ENCODE measurements at regions not wholly inside any gene's neighbourhood (a gene's known extent, or its start where the extent isn't known, plus 50 kb on each side); places are given as distances from the start of the nearest gene placed in this dataset.

DNA sequence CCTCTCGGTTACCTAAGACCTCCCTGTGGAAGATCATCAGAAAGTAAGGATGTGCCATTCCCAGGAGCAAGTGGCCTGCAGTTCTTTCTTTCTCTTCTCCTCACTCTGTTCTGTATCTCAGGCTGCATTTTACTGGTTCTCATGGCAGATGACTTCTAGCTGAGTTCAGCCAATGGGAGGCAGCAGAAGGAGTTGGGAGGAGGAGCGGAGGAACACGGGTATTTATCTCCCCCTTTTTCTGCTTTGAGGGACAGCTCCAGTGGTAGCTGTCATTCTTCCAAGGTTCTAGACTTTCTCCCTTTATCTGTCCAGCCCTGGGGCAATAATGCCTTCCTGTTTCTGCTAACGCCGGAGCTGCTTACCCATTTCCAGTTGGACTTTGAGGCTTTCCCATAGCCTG lies 339.9 kb downstream of the NR2F2 start:
- CTCF ChIA-PET = interaction anchor here (1.2 kb wide), 1 partner anchor 15 kb away, joined by 3 read pairs; no protein-coding TSS in a partner anchor

DNA sequence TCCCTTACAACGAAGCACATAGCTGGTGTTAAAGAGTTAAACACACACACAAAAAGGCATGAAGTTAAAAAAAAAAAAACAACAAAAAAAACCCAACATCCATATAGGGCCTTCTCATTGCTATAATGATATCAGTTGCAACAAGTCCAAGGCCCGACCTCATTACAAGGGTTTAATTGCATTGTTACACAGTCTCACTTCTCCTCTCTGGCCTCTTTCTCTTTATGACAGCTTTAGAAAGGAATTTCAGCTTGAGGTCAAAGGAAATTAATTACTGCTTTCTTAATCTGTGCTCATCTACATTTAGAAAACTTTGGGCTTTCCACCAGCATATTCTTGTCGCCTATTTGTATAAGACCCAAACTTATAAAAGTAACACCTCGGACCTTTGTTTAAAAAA lies 342.1 kb downstream of the NR2F2 start:
- TF ChIP-seq, protein P1, sequence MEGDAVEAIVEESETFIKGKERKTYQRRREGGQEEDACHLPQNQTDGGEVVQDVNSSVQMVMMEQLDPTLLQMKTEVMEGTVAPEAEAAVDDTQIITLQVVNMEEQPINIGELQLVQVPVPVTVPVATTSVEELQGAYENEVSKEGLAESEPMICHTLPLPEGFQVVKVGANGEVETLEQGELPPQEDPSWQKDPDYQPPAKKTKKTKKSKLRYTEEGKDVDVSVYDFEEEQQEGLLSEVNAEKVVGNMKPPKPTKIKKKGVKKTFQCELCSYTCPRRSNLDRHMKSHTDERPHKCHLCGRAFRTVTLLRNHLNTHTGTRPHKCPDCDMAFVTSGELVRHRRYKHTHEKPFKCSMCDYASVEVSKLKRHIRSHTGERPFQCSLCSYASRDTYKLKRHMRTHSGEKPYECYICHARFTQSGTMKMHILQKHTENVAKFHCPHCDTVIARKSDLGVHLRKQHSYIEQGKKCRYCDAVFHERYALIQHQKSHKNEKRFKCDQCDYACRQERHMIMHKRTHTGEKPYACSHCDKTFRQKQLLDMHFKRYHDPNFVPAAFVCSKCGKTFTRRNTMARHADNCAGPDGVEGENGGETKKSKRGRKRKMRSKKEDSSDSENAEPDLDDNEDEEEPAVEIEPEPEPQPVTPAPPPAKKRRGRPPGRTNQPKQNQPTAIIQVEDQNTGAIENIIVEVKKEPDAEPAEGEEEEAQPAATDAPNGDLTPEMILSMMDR (IDR thresholded peaks at IDR 0.05; ENCODE audit: control extremely low read depth, extremely low read depth, low read depth, missing control alignments) = no peak
- CTCF ChIA-PET = no interaction called here
- DNase-seq (ENCODE audit: extremely low spot score) = no peak
- POLR2A ChIA-PET = no interaction called here

More for the DNA sequence above, 339.9 kb downstream of the NR2F2 start:
- POLR2A ChIA-PET = no interaction called here
- TF ChIP-seq, protein P1 (IDR thresholded peaks at IDR 0.05; ENCODE audit: control extremely low read depth, extremely low read depth, low read depth, missing control alignments) = no peak
- DNase-seq (ENCODE audit: extremely low spot score) = no peak

DNA sequence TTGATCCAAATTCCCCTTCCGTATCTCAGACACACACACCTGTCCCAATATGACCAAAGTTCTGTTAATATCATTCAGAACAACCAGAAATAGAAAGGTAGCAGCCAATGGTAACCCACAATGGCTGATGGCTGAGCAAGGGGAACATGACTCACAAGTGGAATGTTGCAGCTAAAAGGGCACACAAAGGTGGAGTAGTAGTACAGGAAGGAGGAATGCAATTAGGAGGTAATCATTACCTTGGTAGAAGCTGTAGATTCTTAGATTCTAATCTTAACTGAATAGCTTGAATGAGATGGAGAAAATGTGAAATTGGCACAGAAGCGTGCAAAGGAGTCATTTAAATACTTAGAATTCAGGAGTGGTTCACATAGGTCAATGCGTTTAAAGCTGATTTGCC lies 347.9 kb downstream of the NR2F2 start:
- ChIA-PET POLR2A (no interaction called here), CTCF (interaction anchor here (1.2 kb wide), 1 partner anchor 69 kb away, joined by 4 read pairs; no protein-coding TSS in a partner anchor)
- DNase-seq (ENCODE audit: extremely low spot score) = no peak
- TF ChIP-seq, protein P1 (IDR thresholded peaks at IDR 0.05; ENCODE audit: control extremely low read depth, extremely low read depth, low read depth, missing control alignments) = no peak

DNA sequence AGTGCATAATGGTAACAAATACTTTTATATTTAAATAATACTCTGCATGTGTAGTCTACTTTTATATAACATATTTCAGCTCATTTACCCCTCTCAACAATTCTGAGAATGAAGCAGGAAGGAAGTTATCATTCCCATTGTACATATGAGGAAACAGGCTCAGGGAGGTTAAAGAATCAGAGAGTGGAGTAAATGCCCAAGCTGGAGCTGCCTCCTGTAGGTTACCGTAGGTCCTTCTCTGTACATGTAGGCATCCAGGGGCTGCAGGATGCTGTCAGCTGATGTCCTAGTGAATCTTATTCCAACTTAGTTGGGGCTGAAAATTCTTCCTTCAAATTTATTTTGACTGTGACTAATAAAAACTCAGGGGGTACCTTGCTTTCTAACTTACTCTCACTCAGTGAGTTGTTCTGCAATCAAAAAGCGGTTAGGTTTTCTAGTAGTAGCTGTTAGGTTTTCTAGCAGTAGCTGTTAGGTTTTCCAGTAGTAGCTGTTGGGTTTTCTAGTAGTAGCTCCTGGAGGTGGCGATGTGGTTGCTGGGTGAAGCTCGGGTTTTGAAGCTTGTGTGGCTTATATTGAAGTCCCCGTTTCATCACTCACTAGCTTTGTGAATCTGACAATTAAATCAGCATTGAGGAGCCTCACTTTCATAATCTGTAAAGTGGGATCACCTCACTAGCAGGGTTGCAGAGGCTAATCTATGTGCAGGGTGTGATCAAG lies 357.0 kb downstream of the NR2F2 start:
- ChIA-PET CTCF (no interaction called here), POLR2A (no interaction called here)
- DNase-seq (ENCODE audit: extremely low spot score) = no peak
- TF ChIP-seq, protein P1 (IDR thresholded peaks at IDR 0.05; ENCODE audit: control extremely low read depth, extremely low read depth, low read depth, missing control alignments) = no peak

DNA sequence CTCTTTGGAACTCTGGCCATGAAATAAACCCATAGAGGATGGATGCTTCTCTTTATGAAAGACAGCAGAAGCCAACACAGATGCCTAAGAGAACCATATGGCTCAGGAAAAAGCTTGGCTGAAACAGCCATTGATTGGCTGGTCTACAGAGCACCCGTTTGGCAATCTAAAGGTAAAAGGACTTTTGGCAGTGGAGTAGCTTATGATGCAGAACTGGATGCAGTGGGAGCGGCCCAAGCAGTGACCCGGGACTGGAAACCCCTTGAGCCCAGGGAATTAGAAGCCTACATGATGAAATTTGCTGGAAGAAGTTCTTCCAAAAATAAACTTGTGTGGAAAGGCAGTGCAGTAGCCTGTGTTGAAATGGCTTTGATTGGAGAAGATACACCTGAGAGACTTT lies 360.2 kb downstream of the NR2F2 start:
- DNase-seq (ENCODE audit: extremely low spot score) = no peak
- TF ChIP-seq, protein P1 (IDR thresholded peaks at IDR 0.05; ENCODE audit: control extremely low read depth, extremely low read depth, low read depth, missing control alignments) = no peak
- ChIA-PET POLR2A (no interaction called here), CTCF (no interaction called here)

DNA sequence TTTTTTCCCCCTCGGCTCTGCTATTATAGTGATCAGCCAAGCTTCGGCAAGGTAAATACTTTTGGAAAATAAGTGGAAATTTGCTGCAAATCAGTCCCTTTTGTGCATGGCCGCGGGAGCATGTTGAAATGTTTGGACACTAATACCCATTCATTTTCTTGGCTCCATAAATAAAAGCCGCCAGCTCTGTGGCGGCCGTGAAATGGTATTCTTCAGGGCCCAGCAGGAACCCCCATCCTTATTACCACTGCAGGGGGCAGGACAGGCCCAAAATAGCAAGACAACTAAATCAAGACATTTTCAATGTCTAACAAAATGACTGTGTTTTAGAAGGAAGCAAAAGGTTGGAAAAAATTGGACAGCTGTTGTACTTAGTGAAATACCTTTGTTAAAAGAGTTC lies 362.3 kb downstream of the NR2F2 start:
- TF ChIP-seq, protein P1 (IDR thresholded peaks at IDR 0.05; ENCODE audit: control extremely low read depth, extremely low read depth, low read depth, missing control alignments) = no peak
- ChIA-PET POLR2A (no interaction called here), CTCF (interaction anchor here (1.2 kb wide), 1 partner anchor 10 kb away, joined by 4 read pairs; no protein-coding TSS in a partner anchor)
- DNase-seq (ENCODE audit: extremely low spot score) = no peak

Data from GM10248 (cell line).